Hepatocyte (in vitro differentiated cells): ENCODE measurements at regions not wholly inside any gene's neighbourhood (a gene's known extent, or its start where the extent isn't known, plus 50 kb on each side); places are given as distances from the start of the nearest gene placed in this dataset.

Source experiments
- CTCF ChIP-seq: fragments of 200-600 bp; sonication (generic); IDR thresholded peaks from 2 replicates; pipeline ENCODE4 v1.5.1; 2016; ENCODE audit warnings: antibody characterized with exemption, mild to moderate bottlenecking; ENCODE audit not compliant: poor library complexity
- EZH2 ChIP-seq: fragments of 200-600 bp; sonication (generic); IDR thresholded peaks from 2 replicates; pipeline ENCODE4 v1.6.1; 2016; ENCODE audit warnings: antibody characterized with exemption, mild to moderate bottlenecking, borderline replicate concordance
- EZH2phosphoT487 ChIP-seq: fragments of 200-600 bp; sonication (generic); IDR thresholded peaks from one replicate; pipeline ENCODE4 v1.6.1; 2018; ENCODE audit warnings: antibody characterized with exemption, mild to moderate bottlenecking, low read depth, moderate library complexity; ENCODE audit not compliant: unreplicated experiment, severe bottlenecking

- TF ChIP-seq CTCF (no peak), EZH2 (no peak), EZH2phosphoT487 (no peak)
Observed at GRCh38 chr5:28927559-28928326, 1889.4 kb upstream of the CDH9 start.
